HS-27A (cell line): ENCODE measurements at regions not wholly inside any gene's neighbourhood (a gene's known extent, or its start where the extent isn't known, plus 50 kb on each side); places are given as distances from the start of the nearest gene placed in this dataset.

Experiments used
- DNase-seq: peaks from one replicate; pipeline ENCODE4 v3.0.0-alpha.2; 2012; ENCODE audit warnings: low read depth, missing footprints

GRCh38 chr20:7346562-7346961 lies 579.1 kb downstream of the BMP2 start:
- DNase-seq = peak; percentile 1

GRCh38 chr20:7347409-7347808 lies 579.9 kb downstream of the BMP2 start:
- no peak for DNase-seq

GRCh38 chr20:7348253-7348652 lies 580.8 kb downstream of the BMP2 start:
- no peak for DNase-seq

GRCh38 chr20:7352165-7352564 lies 584.7 kb downstream of the BMP2 start:
- DNase-seq = no peak

GRCh38 chr20:7355051-7355450 lies 585.2 kb downstream of the HAO1 start:
- DNase-seq = no peak

- DNase-seq = no peak
Measured at GRCh38 chr20:7358670-7359069, 581.6 kb downstream of the HAO1 start.

- DNase-seq = no peak
Measured at GRCh38 chr20:7359739-7360138, 580.5 kb downstream of the HAO1 start.

- no peak for DNase-seq
Measured at GRCh38 chr20:7361321-7361720, 578.9 kb downstream of the HAO1 start.

GRCh38 chr20:7361931-7362330 lies 578.3 kb downstream of the HAO1 start:
- no peak for DNase-seq

GRCh38 chr20:7362601-7363000 lies 577.7 kb downstream of the HAO1 start:
- DNase-seq = no peak

GRCh38 chr20:7366189-7366588 lies 574.1 kb downstream of the HAO1 start:
- DNase-seq = no peak

GRCh38 chr20:7371518-7372163 lies 568.6 kb downstream of the HAO1 start:
- no peak for DNase-seq

GRCh38 chr20:7375905-7376304 lies 564.4 kb downstream of the HAO1 start:
- DNase-seq = no peak

GRCh38 chr20:7378864-7379605 lies 561.2 kb downstream of the HAO1 start:
- no peak for DNase-seq

- no peak for DNase-seq
Measured at GRCh38 chr20:7379621-7380220, 560.5 kb downstream of the HAO1 start.

GRCh38 chr20:7383216-7383615 lies 557.0 kb downstream of the HAO1 start:
- no peak for DNase-seq

- no peak for DNase-seq
Measured at GRCh38 chr20:7387638-7388193, 552.5 kb downstream of the HAO1 start.

GRCh38 chr20:7389216-7389615 lies 551.0 kb downstream of the HAO1 start:
- DNase-seq = peak; percentile 7

- peak; percentile 12 for DNase-seq
Measured at GRCh38 chr20:7392542-7393206, 547.6 kb downstream of the HAO1 start.

GRCh38 chr20:7399114-7399513 lies 541.1 kb downstream of the HAO1 start:
- no peak for DNase-seq

- no peak for DNase-seq
Measured at GRCh38 chr20:7399575-7399974, 540.7 kb downstream of the HAO1 start.

- DNase-seq = no peak
Measured at GRCh38 chr20:7406671-7407070, 533.6 kb downstream of the HAO1 start.

GRCh38 chr20:7410150-7410549 lies 530.1 kb downstream of the HAO1 start:
- no peak for DNase-seq
